Hepatocyte (in vitro differentiated cells): ENCODE measurements at regions not wholly inside any gene's neighbourhood (a gene's known extent, or its start where the extent isn't known, plus 50 kb on each side); places are given as distances from the start of the nearest gene placed in this dataset.

Experiments
- CTCF ChIP-seq: fragments of 200-600 bp; sonication (generic); IDR thresholded peaks from 2 replicates; pipeline ENCODE4 v1.5.1; 2016; ENCODE audit warnings: antibody characterized with exemption, mild to moderate bottlenecking; ENCODE audit not compliant: poor library complexity
- EZH2 ChIP-seq: fragments of 200-600 bp; sonication (generic); IDR thresholded peaks from 2 replicates; pipeline ENCODE4 v1.6.1; 2016; ENCODE audit warnings: antibody characterized with exemption, mild to moderate bottlenecking, borderline replicate concordance

DNA sequence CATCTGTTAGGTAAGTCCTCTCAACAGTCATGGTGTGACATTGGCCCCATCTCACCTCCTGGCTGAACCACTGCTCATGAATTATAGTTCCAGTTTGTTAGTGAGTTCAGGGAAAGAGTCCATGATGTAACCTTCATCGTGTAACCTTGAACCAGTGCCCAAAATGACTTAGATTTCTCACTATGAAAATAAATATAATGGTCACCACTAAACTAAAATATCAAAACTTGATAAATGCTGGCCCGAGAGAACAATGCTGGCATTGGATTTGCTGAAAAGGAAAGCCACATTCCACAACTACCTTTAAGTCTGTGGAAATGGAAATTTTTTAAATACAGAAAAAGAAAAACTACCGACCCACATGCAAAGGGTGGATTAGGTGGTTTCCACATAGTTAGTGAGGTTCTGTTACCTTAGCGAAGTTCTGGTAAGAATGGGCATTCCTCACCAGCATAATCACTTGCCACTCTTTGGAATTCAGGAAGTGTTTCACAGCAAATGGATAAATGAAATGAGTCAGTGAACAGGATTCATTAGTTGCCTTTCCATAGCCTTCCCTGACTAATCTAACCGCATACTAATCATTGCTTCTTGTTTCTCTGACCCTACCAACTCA, 133.9 kb upstream of the CTAGE1 start:
- TF ChIP-seq CTCF = no peak
- TF ChIP-seq EZH2 = no peak
